B cell (primary cell): ENCODE measurements at regions not wholly inside any gene's neighbourhood (a gene's known extent, or its start where the extent isn't known, plus 50 kb on each side); places are given as distances from the start of the nearest gene placed in this dataset.

ENCODE experiments used
- ATAC-seq: fragments of 200-7000 bp; cut with Tn5 transposase; one replicate; pipeline ENCODE4 v1.10.0; 2021; ENCODE audit warnings: low read depth, mild to moderate bottlenecking, moderate number of reproducible peaks, moderate library complexity
- CTCF ChIA-PET: fragments of 350-600 bp; sonication (Branson Sonifier 250); formaldehyde crosslinking; loops from one replicate; lab custom pipeline; 2021; ENCODE audit warnings: antibody characterized with exemption, inconsistent platforms; lab: Charles Lee
- POLR2A ChIA-PET: fragments of 350-600 bp; sonication (Branson Sonifier 250); formaldehyde crosslinking; loops from one replicate; lab custom pipeline; 2021; ENCODE audit warnings: antibody characterized with exemption; lab: Charles Lee
- DNase-seq: peaks from one replicate; pipeline ENCODE4 v3.0.0; 2013
- H2AFZ ChIP-seq: 2 replicates; pipeline ENCODE4 v1.6.1; 2012; ENCODE audit warnings: mild to moderate bottlenecking, low read depth, low read length; ENCODE audit not compliant: insufficient read depth, poor library complexity, severe bottlenecking
- H3K27ac ChIP-seq, 2 donors: 1 replicate in 1 of 2; 2 replicates in 1 of 2; pipeline ENCODE4 v1.5.1; 2012 to 2013; ENCODE audit warnings: low read length in 2 of 2, mild to moderate bottlenecking in 2 of 2, moderate library complexity in 1 of 2
- H3K27me3 ChIP-seq, 4 experiments: fragments of 200-600 bp in 1 of 4; sonication (generic) in 1 of 4; replicated peaks in 1 of 4; 1 replicate in 2 of 4; 2 replicates in 2 of 4; pipeline versions ENCODE4 v1.6.1 to v1.7.0; 2013 to 2016; ENCODE audit warnings: low read length in 3 of 4, mild to moderate bottlenecking in 2 of 4, mixed read lengths in 1 of 4, moderate library complexity in 1 of 4; ENCODE audit not compliant: insufficient read depth in 4 of 4, control insufficient read depth in 3 of 4; ENCODE audit errors: control extremely low read depth in 1 of 4
- H3K36me3 ChIP-seq, 2 experiments: replicated peaks in 1 of 2; 1 replicate in 1 of 2; 2 replicates in 1 of 2; pipeline versions ENCODE4 v1.6.1 to v1.7.1; 2013; ENCODE audit warnings: low read length in 1 of 2; ENCODE audit not compliant: insufficient read depth in 2 of 2, control insufficient read depth in 1 of 2; ENCODE audit errors: control extremely low read depth in 1 of 2, extremely low read depth in 1 of 2
- H3K4me1 ChIP-seq, 2 donors: fragments of 200-600 bp in 1 of 2; sonication (generic) in 1 of 2; 1 replicate in 1 of 2; 2 replicates in 1 of 2; pipeline versions ENCODE4 v1.5.1 to v1.6.1; 2013 to 2017; ENCODE audit warnings: low read length in 2 of 2; ENCODE audit not compliant: control insufficient read depth in 2 of 2, insufficient read depth in 2 of 2
- H3K4me2 ChIP-seq: replicated peaks from 2 replicates; pipeline ENCODE3; 2012; ENCODE audit warnings: mild to moderate bottlenecking, low read depth, low read length; ENCODE audit not compliant: poor library complexity, severe bottlenecking
- H3K4me3 ChIP-seq, 5 experiments: fragments of 200-600 bp in 1 of 5; sonication (generic) in 1 of 5; 1 replicate in 3 of 5; 2 replicates in 2 of 5; pipeline versions ENCODE4 v1.5.1 to v1.7.0; 2011 to 2016; ENCODE audit warnings: low read length in 4 of 5, mild to moderate bottlenecking in 4 of 5, low read depth in 2 of 5, control low read depth in 1 of 5, moderate library complexity in 1 of 5; ENCODE audit not compliant: insufficient read depth in 1 of 5; ENCODE audit errors: control extremely low read depth in 1 of 5, extremely low read depth in 1 of 5
- H3K79me2 ChIP-seq: fragments of 200-600 bp; sonication (generic); one replicate; pipeline ENCODE4 v1.6.0; 2016; ENCODE audit warnings: low read length; ENCODE audit not compliant: control insufficient read depth, insufficient read depth
- H3K9ac ChIP-seq: fragments of 200-600 bp; sonication (generic); 2 replicates; pipeline ENCODE4 v1.6.1; 2017; ENCODE audit warnings: mild to moderate bottlenecking, low read length, moderate library complexity
- H3K9me3 ChIP-seq, 3 donors: one replicate each; pipeline versions ENCODE4 v1.6.1 to v1.7.1; 2013; ENCODE audit warnings: low read length in 2 of 3; ENCODE audit not compliant: control insufficient read depth in 2 of 3, insufficient read depth in 1 of 3; ENCODE audit errors: control extremely low read depth in 1 of 3
- H4K20me1 ChIP-seq: 2 replicates; pipeline ENCODE4 v1.6.0; 2012; ENCODE audit warnings: mild to moderate bottlenecking, low read length; ENCODE audit not compliant: insufficient read depth, control insufficient read depth, poor library complexity, severe bottlenecking
- H3K27ac Mint-ChIP-seq: one replicate; pipeline ENCODE4 v1.8.0; 2021; ENCODE audit warnings: mixed read lengths
- H3K27me3 Mint-ChIP-seq: one replicate; pipeline ENCODE4 v1.8.0; 2021; ENCODE audit warnings: mixed read lengths
- H3K4me1 Mint-ChIP-seq: one replicate; pipeline ENCODE4 v1.8.0; 2021; ENCODE audit warnings: mixed read lengths
- H3K4me3 Mint-ChIP-seq: one replicate; pipeline ENCODE4 v1.8.0; 2021; ENCODE audit warnings: mixed read lengths
- H3K9me3 Mint-ChIP-seq: one replicate; pipeline ENCODE4 v1.8.0; 2022; ENCODE audit warnings: mixed read lengths; ENCODE audit not compliant: insufficient read depth
- EZH2 ChIP-seq: IDR thresholded peaks from 2 replicates; pipeline ENCODE4 v1.6.1; 2012; ENCODE audit warnings: borderline replicate concordance, low read depth, mild to moderate bottlenecking, moderate library complexity, low read length; ENCODE audit not compliant: insufficient read depth, poor library complexity, severe bottlenecking
- WGBS: methylation state at CpG from one replicate; pipeline ENCODE4 v1.1.5; 2013; ENCODE audit warnings: missing lambda C conversion rate; ENCODE audit not compliant: insufficient coverage; 5-methylcytosine and 5-hydroxymethylcytosine counted together
- intact Hi-C: fragments of 100-400 bp; cut with micrococcal nuclease; formaldehyde crosslinking; loops from one replicate; pipeline ENCODE4 v1.10.0; 2022
- TF ChIP-seq, protein P1 (sequence below): fragments of 200-600 bp; IDR thresholded peaks from one replicate; pipeline ENCODE4 v1.8.0; 2022; ENCODE audit warnings: antibody characterized with exemption, mild to moderate bottlenecking

DNA sequence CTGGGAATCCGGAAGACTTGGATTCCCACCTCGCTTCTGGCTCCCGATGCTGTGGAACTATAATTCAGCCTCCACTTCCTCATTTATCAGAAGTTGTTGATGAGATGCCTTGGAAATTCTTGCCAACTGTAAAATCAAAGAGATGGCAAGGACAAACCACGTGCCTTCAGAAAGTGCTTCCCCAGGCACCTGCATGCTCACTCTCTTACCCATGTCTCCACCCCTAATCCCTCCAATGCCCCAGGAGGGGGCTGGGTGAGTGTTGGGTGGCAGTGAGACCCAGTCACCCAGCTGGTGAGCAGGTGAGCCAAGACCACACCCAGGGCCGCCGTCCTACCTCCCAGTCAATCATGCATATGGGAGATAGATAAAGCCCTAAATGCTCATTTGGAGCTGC, 160.8 kb downstream of the PSMG1 start:
- Histone ChIP-seq H3K4me1 (peaks cover 1 to 4% of the 10 kb centered on the region in 2 donors), H3K36me3 (no peaks in the 10 kb centered on the region), H2AFZ (no peak overlapping the region), H3K9ac (no peak overlapping the region), H3K79me2 (no peaks in the 10 kb centered on the region), H3K27ac (no peak overlapping the region), H3K9me3 (peaks cover 0 to 16% (median 1%) of the 10 kb centered on the region in 3 donors), H3K4me3 (no peak overlapping the region), H3K27me3 (peaks cover 0 to 8% (median 1%) of the 10 kb centered on the region in 4 experiments), H4K20me1 (no peaks in the 10 kb centered on the region), H3K4me2 (no peak overlapping the region)
- DNase-seq, result no peak
- no peak overlapping the region for H3K27ac Mint-ChIP-seq
- H3K4me1 Mint-ChIP-seq, result peaks cover 1% of the 10 kb centered on the region
- intact Hi-C loops, result no loop called here
- 60% methylated on average over 3 of the region's 6 CpGs for WGBS
- H3K9me3 Mint-ChIP-seq, result peaks cover 3% of the 10 kb centered on the region
- H3K4me3 Mint-ChIP-seq, result no peak overlapping the region
- peaks cover 24% of the 10 kb centered on the region for H3K27me3 Mint-ChIP-seq
- no peak for ATAC-seq
- TF ChIP-seq EZH2, result no peak
- TF ChIP-seq, protein P1, sequence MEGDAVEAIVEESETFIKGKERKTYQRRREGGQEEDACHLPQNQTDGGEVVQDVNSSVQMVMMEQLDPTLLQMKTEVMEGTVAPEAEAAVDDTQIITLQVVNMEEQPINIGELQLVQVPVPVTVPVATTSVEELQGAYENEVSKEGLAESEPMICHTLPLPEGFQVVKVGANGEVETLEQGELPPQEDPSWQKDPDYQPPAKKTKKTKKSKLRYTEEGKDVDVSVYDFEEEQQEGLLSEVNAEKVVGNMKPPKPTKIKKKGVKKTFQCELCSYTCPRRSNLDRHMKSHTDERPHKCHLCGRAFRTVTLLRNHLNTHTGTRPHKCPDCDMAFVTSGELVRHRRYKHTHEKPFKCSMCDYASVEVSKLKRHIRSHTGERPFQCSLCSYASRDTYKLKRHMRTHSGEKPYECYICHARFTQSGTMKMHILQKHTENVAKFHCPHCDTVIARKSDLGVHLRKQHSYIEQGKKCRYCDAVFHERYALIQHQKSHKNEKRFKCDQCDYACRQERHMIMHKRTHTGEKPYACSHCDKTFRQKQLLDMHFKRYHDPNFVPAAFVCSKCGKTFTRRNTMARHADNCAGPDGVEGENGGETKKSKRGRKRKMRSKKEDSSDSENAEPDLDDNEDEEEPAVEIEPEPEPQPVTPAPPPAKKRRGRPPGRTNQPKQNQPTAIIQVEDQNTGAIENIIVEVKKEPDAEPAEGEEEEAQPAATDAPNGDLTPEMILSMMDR, result no peak
- CTCF ChIA-PET, result no interaction called here
- POLR2A ChIA-PET, result no interaction called here

DNA sequence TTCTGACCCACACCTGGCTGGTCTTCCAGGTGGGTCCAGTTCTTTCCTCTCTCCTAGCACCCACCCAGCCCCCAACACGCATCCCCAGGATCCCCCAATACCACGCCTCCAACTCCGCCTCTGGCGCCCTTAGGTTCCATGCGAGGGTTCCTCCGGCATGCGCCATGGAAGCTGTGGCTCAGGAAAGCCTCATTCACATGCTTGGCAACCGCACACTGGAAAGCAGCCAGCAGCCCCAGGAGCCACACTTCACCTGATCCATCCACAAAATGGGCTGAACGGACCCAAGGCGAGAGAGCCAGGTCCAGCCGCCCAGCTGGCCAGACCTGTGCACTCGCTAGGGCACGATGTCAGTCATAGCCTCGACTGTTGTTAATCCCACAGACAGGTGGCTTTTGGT, 161.2 kb downstream of the PSMG1 start:
- ChIA-PET POLR2A (no interaction called here), CTCF (no interaction called here)
- intact Hi-C loops, result no loop called here
- Histone ChIP-seq H3K27ac (no peak overlapping the region), H3K4me1 (peaks cover 6 to 9% of the 10 kb centered on the region in 2 donors), H3K9me3 (peaks cover 0 to 16% (median 0%) of the 10 kb centered on the region in 3 donors), H3K9ac (no peak overlapping the region), H2AFZ (no peak overlapping the region), H3K4me3 (no peak overlapping the region), H3K36me3 (no peaks in the 10 kb centered on the region), H4K20me1 (no peaks in the 10 kb centered on the region), H3K79me2 (no peaks in the 10 kb centered on the region), H3K4me2 (no peak overlapping the region), H3K27me3 (peaks cover 0 to 8% (median 1%) of the 10 kb centered on the region in 4 experiments)
- Mint-ChIP-seq H3K27ac (no peak overlapping the region), H3K27me3 (peaks cover 24% of the 10 kb centered on the region), H3K4me1 (peaks cover 6% of the 10 kb centered on the region), H3K4me3 (no peak overlapping the region), H3K9me3 (peaks cover 3% of the 10 kb centered on the region)
- no peak for TF ChIP-seq EZH2
- TF ChIP-seq, protein P1, result no peak
- no peak for ATAC-seq
- 92% methylated on average over 14 of the region's 14 CpGs for WGBS
- DNase-seq, result no peak
